HUDEP-2 (cell line): ENCODE measurements at regions not wholly inside any gene's neighbourhood (a gene's known extent, or its start where the extent isn't known, plus 50 kb on each side); places are given as distances from the start of the nearest gene placed in this dataset.

Experiments
- DNase-seq, 76 experiments: peaks; one replicate each; lab custom pipeline; 2025; ENCODE audit not compliant: unreplicated experiment in 76 of 76; lab: John Stamatoyannopoulos, UW

GRCh38 chr4:3864742-3865721, 98.8 kb downstream of the ADRA2C start:
- DNase-seq: no peak

GRCh38 chr4:3865986-3866812, 100.0 kb downstream of the ADRA2C start:
- no peak for DNase-seq

GRCh38 chr4:3866813-3867129, 100.6 kb downstream of the ADRA2C start:
- no peak for DNase-seq

GRCh38 chr4:3867403-3868100, 101.4 kb downstream of the ADRA2C start:
- no peak for DNase-seq

GRCh38 chr4:3868211-3869173, 102.3 kb downstream of the ADRA2C start:
- peak in 12 of 76 experiments; percentile 1 to 23 (median 6) for DNase-seq

- DNase-seq: no peak
Observed at GRCh38 chr4:3869174-3869572, 103.0 kb downstream of the ADRA2C start.

- DNase-seq: no peak
Observed at GRCh38 chr4:3869661-3870566, 103.7 kb downstream of the ADRA2C start.

- no peak for DNase-seq
Observed at GRCh38 chr4:3870567-3870962, 104.4 kb downstream of the ADRA2C start.

GRCh38 chr4:3871181-3871852, 105.1 kb downstream of the ADRA2C start:
- no peak for DNase-seq

- DNase-seq: no peak
Observed at GRCh38 chr4:3871881-3872833, 106.0 kb downstream of the ADRA2C start.

GRCh38 chr4:3872834-3873313, 106.7 kb downstream of the ADRA2C start:
- no peak for DNase-seq

- DNase-seq: no peak
Observed at GRCh38 chr4:3873408-3874027, 107.3 kb downstream of the ADRA2C start.

- DNase-seq: no peak
Observed at GRCh38 chr4:3874028-3874415, 107.8 kb downstream of the ADRA2C start.

- no peak for DNase-seq
Observed at GRCh38 chr4:3874525-3875110, 108.4 kb downstream of the ADRA2C start.

GRCh38 chr4:3875466-3875865, 109.3 kb downstream of the ADRA2C start:
- no peak for DNase-seq
